Loucy (cell line): ENCODE measurements at regions not wholly inside any gene's neighbourhood (a gene's known extent, or its start where the extent isn't known, plus 50 kb on each side); places are given as distances from the start of the nearest gene placed in this dataset.

Experiments used
- CTCF ChIP-seq: fragments of 200-600 bp; sonication (generic); conservative IDR thresholded peaks from 2 replicates; pipeline ENCODE4 v1.5.1; 2014; ENCODE audit warnings: mild to moderate bottlenecking, antibody characterized with exemption, low read length
- EZH2phosphoT487 ChIP-seq: fragments of 200-600 bp; IDR thresholded peaks from 2 replicates; pipeline ENCODE4 v1.6.1; 2018; ENCODE audit warnings: antibody characterized with exemption, mild to moderate bottlenecking, moderate library complexity, borderline replicate concordance

GRCh38 chr1:83777758-83778101 is 221.2 kb downstream of the TTLL7 start:
- TF ChIP-seq CTCF (no peak), EZH2phosphoT487 (no peak)
